ENCODE measurements at regions not wholly inside any gene's neighbourhood (a gene's known extent, or its start where the extent isn't known, plus 50 kb on each side); places are given as distances from the start of the nearest gene placed in this dataset.

DNA sequence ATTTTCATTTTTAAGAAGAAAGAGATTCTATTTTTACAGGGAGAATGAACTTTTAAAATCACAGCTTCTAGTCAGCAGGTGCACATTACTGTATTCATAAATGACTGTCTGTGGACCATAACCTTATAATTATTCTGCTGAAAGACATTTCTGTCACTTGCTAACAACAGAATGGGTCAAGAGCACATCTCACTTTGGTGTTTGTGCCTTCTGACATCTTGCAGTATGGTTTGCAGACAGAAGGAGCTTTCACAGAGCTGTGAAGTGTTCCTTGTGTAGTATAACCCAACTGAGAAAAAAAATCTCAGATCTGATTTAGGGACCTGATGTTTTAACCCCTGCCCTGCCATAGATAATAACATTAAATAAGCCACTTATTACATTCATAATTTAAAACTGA is 131.4 kb upstream of the CTSO start:
- TF ChIP-seq, protein P1, sequence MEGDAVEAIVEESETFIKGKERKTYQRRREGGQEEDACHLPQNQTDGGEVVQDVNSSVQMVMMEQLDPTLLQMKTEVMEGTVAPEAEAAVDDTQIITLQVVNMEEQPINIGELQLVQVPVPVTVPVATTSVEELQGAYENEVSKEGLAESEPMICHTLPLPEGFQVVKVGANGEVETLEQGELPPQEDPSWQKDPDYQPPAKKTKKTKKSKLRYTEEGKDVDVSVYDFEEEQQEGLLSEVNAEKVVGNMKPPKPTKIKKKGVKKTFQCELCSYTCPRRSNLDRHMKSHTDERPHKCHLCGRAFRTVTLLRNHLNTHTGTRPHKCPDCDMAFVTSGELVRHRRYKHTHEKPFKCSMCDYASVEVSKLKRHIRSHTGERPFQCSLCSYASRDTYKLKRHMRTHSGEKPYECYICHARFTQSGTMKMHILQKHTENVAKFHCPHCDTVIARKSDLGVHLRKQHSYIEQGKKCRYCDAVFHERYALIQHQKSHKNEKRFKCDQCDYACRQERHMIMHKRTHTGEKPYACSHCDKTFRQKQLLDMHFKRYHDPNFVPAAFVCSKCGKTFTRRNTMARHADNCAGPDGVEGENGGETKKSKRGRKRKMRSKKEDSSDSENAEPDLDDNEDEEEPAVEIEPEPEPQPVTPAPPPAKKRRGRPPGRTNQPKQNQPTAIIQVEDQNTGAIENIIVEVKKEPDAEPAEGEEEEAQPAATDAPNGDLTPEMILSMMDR (IDR thresholded peaks at IDR 0.05 in 8 of 11, conservative IDR thresholded peaks at IDR 0.05 in 3 of 11), result no peak
- TF ChIP-seq POLR2AphosphoS5 (IDR thresholded peaks at IDR 0.05), result no peak
- no peak for TF ChIP-seq POLR2A (IDR thresholded peaks at IDR 0.05)

Measured in spleen (tissue), 7 donors.